HG03442 (cell line): ENCODE measurements at regions not wholly inside any gene's neighbourhood (a gene's known extent, or its start where the extent isn't known, plus 50 kb on each side); places are given as distances from the start of the nearest gene placed in this dataset.

Source experiments
- ATAC-seq: cut with Tn5 transposase; IDR thresholded peaks from one replicate; pipeline ENCODE4 v1.9.1; 2021; ENCODE audit warnings: mild to moderate bottlenecking, moderate library complexity; ENCODE audit not compliant: unreplicated experiment

- ATAC-seq, result no peak
Observed at GRCh38 chr11:45481026-45481425, 184.4 kb downstream of the CHST1 start.

- no peak for ATAC-seq
Observed at GRCh38 chr11:45477588-45477987, 187.8 kb downstream of the CHST1 start.

- ATAC-seq, result no peak
Observed at GRCh38 chr11:45476126-45476525, 189.3 kb downstream of the CHST1 start.

- ATAC-seq, result no peak
Observed at GRCh38 chr11:45475173-45475572, 189.0 kb upstream of the SYT13 start.

GRCh38 chr11:45473341-45473895, 187.3 kb upstream of the SYT13 start:
- no peak for ATAC-seq

DNA sequence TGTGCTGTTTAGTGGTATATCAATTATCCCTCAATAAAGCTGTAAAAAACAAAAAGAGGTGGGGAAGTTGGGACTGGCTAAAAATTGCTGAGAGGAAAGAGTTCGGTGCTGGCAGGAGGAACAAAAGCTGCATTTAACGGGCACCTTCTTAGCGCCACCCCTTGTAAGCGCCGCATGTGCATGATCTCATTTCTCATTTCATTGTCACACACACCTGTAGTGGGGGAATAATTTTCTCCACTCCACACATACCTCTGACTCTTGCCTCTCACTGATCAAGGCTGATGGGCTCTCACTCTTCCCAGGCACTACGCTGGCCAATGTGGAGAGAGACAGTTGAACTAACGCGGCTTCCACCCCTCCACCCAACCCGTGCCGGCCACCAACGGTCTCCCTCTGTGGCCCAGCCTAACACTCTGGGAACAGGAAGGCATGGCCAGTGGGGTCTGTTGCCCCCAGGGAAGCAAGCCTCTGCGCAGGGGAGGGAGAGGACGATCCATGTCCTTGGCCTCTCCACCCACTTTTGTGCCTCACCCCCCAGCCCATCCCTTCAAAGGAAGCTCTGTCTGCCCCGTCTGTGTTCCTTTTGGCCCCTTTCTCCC, 186.7 kb upstream of the SYT13 start:
- ATAC-seq, result no peak

GRCh38 chr11:45471266-45471665, 185.1 kb upstream of the SYT13 start:
- no peak for ATAC-seq

GRCh38 chr11:45470794-45471167, 184.6 kb upstream of the SYT13 start:
- no peak for ATAC-seq

GRCh38 chr11:45470151-45470793, 184.1 kb upstream of the SYT13 start:
- no peak for ATAC-seq

- ATAC-seq, result no peak
Observed at GRCh38 chr11:45468267-45468856, 182.2 kb upstream of the SYT13 start.

DNA sequence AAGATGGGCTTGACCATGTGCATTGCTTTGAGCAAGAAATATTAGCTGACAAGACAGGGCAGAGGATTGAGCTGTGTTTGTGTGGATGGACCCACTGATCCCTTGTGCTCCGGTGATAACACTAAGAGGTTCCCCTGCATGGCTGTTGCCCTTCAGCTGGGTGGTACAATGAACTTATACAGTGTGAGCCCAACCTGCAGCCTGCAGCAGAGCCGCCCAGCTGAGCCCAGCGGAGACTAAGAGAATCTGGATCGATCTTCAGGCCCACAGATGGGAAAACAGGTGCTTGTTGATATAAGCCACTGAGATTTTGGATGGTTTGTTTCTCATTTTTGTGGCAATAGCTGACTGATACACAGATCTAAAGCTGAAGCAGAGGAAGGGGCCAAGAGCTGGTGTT, 177.4 kb upstream of the SYT13 start:
- ATAC-seq, result no peak

DNA sequence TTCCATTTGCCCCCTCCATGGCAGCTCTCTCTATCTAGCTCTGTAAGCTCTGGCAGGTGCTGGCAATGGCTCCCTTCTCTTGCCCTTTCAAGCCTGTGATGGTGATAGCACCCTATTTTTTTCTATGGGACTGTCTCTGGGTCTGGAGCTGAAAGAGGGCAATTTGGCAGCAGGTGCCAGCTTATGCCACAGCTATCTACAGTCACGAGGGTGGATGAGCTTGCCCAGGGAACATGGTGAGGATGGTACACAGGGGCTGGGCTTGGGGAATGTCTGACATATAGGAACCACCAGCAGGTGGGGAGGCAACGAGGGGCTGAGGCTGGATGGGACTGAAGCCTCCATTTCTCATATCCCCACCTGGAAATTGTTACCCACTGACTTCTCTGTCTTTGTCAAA, 175.4 kb upstream of the SYT13 start:
- ATAC-seq, result no peak

DNA sequence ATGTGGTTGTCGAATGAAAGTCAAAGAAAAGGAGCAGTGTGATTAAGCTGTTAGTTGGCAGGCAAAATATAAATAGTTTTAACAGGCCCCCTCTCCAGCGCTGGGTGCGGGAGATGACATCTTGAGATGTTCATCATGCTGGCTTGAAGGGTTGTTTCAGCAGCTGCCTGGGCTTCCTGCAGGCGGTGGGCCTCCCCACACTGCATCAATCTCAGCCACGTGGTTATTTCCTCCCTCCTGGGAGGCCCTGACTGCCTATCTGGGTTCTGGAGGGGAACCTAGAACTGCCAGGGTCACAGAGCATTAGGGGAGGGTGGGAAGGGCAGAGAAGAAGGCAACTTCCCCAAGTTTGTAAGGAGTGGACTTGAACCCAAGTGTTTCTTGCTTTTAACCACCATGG, 173.3 kb upstream of the SYT13 start:
- ATAC-seq, result no peak

DNA sequence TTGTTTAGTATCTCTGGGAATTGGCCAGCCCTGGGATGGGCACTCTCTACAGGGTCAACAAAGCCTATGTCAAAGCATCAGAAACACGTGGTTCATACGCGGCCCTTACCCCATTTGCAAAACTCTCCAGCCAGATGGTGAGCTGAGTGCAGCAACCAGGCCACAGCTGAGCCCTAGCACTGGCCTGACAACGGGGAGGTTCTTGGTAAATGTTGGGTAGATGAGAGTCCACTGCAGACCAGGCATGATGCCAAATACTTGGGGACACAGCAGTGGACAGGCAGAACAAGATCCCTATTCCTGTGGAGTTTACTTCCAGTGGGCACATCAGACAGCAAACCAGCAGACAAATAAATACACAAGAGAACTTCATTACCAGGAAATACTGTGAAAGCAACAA, 172.1 kb upstream of the SYT13 start:
- ATAC-seq, result no peak

DNA sequence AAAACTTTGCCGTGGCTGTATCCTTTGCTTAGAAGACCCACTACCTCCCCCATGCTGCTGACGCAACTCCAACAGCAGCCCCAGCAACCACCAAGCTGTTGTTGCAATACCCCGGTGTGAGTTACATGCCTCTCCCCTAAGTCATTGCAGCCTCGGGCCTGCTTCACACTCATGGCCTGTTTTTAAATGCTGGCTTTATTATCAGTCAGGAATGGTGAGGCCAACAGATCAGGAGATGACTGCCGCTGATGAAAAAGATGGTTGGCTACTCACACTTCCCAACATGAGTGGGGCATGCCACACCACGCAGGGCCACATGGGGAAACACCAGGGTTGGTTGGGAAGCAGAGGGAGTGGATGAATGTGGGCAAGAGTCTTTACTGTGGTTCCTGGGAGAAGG, 171.5 kb upstream of the SYT13 start:
- no peak for ATAC-seq

GRCh38 chr11:45456686-45457085, 170.5 kb upstream of the SYT13 start:
- no peak for ATAC-seq

DNA sequence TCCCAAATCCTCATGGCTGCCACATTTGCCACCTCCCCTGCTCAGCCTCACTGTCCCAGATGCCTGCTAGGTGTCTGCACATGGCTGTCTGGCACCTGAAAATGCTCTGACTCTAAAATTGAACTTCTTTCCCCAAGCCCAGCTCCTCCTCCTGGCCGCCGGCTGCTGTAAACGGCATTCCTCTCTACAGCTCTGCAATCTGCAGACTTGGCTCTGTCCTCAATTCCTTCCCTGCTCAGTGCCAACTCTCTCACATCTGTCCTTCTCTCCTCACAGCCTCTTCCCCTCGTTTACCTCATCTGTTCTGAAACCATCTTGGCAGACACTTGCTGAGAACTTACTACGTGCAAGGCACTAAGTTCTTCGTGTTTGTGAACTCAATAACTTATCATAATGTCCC, 169.4 kb upstream of the SYT13 start:
- no peak for ATAC-seq

GRCh38 chr11:45454917-45455401, 168.8 kb upstream of the SYT13 start:
- ATAC-seq, result no peak

DNA sequence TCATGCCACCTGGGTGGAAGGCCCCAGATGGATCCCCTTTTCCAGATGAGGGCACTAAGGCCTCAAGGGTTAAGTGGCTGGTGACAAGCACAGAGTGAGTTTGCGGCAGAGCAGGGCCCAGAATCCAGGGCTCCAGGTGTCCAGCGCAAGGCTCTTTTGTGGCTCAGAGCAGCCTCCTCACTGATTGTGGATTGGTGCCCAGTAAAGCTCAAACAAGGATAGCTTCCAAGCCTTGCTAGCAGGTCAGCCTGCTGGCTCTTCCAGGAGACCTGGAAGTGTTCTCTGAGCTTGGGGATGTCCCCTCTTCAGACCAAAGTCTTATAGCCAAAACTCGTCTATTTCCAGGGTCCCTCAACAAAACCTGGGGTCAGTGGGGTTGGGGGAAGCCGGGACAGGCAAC, 167.6 kb upstream of the SYT13 start:
- ATAC-seq, result no peak

DNA sequence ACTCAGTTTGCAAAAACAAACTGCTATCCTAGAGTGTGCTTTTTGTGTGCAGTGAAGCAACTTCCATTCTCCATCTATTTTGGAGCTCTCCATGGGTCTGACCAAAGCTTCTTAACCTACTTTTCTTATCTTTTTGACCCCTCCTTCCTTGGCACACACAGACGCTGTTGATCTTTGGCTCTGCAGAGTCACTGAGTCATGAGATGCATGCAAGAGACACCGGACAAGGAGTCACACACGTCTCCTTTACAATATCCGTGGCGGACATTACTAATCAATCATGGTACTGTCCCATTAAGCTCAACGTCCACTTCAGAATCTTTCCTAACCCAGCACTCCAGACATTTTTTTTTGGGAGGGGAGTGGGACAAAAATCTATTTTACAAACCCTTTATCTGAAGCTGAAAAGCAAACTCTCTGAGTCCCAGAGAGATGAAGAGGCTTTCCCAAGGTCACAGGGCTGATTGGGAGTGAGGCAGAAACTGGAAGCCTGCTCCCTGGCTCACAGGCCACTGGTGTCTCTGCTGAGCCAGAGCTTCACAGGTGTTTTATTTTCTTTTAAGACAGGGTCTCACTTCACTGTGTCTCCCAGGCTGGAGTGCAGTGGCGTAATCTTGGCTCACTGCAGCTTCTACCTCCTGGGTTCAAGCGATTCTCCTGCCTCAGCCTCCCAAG, 165.8 kb upstream of the SYT13 start:
- no peak for ATAC-seq

GRCh38 chr11:45450189-45450588, 164.0 kb upstream of the SYT13 start:
- no peak for ATAC-seq
